Sigmoid colon (tissue), 4 donors: ENCODE measurements at regions not wholly inside any gene's neighbourhood (a gene's known extent, or its start where the extent isn't known, plus 50 kb on each side); places are given as distances from the start of the nearest gene placed in this dataset.

Experiments used
- POLR2AphosphoS5 ChIP-seq, 4 donors: sonication (generic); formaldehyde crosslinking; IDR thresholded peaks; one replicate each; pipeline ENCODE4 v1.6.1; 2017; ENCODE audit warnings: antibody characterized with exemption in 4 of 4
- TF ChIP-seq, protein P1 (sequence below), 4 experiments: fragments of 450-650 bp in 3 of 4; fragments of 200-600 bp in 1 of 4; IDR thresholded peaks; one replicate each; pipeline ENCODE4 v1.5.1; 2016 to 2019; ENCODE audit warnings: antibody characterized with exemption in 4 of 4, mild to moderate bottlenecking in 3 of 4, moderate library complexity in 2 of 4

GRCh38 chr5:166562246-166562645 is 1729.2 kb upstream of the WWC1 start:
- TF ChIP-seq, protein P1, sequence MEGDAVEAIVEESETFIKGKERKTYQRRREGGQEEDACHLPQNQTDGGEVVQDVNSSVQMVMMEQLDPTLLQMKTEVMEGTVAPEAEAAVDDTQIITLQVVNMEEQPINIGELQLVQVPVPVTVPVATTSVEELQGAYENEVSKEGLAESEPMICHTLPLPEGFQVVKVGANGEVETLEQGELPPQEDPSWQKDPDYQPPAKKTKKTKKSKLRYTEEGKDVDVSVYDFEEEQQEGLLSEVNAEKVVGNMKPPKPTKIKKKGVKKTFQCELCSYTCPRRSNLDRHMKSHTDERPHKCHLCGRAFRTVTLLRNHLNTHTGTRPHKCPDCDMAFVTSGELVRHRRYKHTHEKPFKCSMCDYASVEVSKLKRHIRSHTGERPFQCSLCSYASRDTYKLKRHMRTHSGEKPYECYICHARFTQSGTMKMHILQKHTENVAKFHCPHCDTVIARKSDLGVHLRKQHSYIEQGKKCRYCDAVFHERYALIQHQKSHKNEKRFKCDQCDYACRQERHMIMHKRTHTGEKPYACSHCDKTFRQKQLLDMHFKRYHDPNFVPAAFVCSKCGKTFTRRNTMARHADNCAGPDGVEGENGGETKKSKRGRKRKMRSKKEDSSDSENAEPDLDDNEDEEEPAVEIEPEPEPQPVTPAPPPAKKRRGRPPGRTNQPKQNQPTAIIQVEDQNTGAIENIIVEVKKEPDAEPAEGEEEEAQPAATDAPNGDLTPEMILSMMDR (IDR thresholded peaks at IDR 0.05): no peak
- no peak for TF ChIP-seq POLR2AphosphoS5 (IDR thresholded peaks at IDR 0.05)
